HG02571 (cell line): ENCODE measurements at regions not wholly inside any gene's neighbourhood (a gene's known extent, or its start where the extent isn't known, plus 50 kb on each side); places are given as distances from the start of the nearest gene placed in this dataset.

Experiments
- ATAC-seq: cut with Tn5 transposase; IDR thresholded peaks from one replicate; pipeline ENCODE4 v1.9.1; 2021; ENCODE audit warnings: mild to moderate bottlenecking, moderate library complexity; ENCODE audit not compliant: unreplicated experiment

DNA sequence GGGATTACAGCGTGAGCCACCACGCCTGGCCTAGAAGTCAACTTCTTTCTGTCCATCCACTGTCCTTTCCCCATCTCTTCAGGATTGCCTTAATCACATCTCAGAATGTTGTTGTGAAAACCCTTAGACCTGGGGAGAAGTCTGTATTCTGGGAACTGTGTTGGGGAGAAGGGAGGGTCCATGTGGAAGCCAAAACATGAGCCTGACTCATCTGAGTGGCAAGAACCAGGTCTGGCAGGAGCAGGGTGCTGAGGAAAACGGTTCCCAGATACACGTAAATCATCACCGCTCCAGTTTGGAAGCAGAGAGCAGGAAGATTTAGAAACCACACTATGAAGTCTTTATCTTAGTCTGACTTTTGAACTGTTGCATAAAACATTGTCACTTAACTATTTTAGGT is 245.6 kb upstream of the RGS6 start:
- no peak for ATAC-seq

DNA sequence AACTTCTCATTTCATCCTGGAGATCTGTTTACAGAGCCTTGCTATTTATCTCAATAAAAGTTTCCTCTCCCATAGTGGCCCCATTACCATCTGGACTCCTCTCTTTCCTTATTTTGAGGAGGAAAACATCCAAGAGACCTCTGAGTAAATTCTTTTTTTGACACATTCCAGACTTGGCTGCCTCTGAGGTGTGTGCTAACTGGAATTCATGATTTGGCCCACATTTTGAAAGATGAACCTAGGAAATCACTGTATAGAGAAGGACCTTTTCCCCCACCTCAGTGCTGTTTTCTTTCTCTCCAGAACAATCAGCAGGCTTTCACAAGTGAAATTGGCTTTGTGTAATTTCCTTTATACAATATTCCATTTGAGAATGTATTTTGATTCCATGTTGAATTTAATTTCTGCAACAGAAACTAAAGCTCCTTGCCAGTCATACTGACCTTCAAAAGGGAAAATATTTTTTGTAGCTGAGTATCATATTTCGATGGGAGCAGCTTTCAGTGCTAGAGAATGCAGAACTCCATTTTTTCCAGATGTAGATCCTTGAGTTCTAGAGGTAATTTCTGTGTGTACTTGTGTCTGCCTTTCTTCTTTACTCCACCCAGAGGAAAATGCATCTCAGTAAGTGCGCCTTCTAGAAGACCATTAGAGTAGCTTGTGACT is 244.9 kb upstream of the RGS6 start:
- no peak for ATAC-seq

DNA sequence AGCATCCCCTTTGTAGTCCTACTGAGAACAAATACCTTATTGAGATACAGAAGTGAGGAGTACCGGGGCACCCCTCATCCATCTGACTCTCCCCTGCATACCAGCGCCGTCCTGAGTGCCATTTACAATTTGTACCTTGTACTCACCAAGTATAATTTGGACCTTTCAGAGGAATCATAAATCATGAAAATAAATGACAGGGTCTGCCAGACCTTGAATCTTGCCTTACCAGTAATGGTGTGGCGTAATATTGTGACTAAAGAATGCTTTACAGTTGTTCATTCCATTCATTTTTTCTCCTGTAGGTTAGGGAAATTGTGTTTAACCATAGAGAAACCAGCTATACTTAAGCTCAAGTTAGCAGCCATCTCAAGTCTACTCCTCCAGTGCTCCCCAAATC is 243.7 kb upstream of the RGS6 start:
- ATAC-seq = no peak

DNA sequence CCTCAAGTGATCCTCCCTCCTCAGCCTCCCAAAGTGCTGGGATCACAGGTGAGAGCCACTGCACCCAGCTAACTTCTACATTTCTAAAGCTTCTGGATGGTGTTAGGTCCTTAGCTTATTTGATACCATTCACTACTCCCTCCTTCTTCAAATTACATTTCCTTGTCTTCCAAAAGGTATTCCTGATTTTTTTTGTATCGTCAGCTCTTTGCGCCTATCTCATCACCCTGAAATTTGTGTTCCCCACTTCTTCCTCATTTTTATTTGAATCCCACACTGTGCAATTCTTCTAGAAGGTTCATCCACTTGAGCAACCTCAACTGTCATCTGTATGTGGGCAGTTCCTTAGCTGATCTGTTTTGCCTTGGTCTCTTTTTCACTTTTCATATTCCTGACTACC is 241.8 kb upstream of the RGS6 start:
- no peak for ATAC-seq

DNA sequence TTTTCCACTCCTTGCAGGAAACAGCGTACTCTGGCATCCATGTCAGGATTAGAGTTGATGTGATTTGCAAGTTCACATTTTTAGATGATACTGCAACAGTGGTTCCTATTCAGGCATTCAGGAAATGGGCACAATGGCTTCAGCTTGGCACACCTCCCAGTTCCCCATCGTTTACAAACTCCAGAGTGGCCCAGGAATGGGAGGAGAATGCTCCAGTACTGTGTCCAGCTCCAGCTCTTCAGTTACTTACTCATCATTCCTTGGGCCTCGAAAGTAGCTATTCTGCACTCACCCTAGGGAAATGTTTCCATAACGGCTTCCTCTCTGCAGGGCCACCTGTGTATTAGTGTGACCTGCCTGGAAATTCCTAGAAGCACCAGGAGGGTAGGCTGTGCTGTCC is 239.7 kb upstream of the RGS6 start:
- no peak for ATAC-seq

DNA sequence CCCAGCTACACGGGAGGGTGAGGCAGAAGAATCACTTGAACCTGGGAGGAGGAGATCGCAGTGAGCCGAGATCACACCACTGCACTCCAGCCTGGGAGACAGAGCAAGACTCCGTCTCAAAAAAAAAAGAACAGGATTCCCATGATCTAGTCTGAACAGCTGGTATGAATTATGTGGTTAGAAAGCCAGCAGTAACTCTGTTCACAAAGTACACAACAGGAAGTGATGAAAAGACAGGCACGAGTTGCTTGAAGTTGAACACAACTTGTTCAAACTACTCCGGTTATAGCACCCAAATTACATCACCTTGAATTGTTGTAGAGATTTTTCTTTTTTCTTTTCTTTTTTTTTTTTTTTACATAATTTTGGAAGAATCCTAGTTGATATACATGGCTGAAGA is 238.8 kb upstream of the RGS6 start:
- ATAC-seq = no peak

DNA sequence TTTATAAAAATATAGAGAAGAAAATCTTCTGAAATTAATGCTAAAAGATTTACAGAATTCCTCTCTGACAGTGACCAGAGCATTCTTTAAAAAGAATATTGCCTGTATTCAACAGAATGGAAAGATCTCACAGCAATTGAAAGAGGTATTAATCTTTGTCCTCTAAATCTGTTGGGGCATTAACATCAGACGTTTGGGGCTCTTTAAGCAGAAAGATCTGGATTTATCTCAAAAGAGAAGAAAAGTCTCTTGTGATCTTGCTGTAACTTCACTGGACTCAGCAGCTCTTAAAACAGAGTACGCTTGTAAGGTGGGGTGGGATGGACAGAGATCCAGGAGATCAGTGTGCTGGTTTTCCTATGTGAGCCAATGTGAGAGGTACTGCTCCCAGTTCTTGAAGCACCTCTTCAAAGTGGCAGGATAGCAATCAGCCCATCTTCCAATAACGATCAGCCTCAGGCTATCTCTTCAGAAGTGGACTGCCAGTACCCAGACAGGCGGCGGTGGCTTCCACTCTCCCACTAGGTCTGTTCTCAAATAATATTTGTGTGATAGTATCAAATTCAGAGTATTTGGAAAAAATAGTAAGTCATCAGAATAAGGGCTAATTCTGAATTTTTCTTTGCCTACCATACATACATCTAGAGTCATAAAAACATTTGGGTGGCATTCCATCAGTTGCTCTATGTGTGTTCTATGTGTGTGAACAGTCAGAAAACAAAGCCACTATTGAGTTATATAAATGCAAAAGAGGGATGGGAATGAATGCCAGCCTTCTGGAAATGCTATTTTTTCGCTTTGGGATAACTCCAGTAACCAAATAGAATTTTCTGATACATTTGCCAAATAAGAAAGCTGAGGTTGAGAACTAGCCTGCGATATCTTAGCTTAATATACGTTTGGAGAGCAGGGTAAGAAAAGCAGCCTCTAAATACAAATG is 237.4 kb upstream of the RGS6 start:
- no peak for ATAC-seq

DNA sequence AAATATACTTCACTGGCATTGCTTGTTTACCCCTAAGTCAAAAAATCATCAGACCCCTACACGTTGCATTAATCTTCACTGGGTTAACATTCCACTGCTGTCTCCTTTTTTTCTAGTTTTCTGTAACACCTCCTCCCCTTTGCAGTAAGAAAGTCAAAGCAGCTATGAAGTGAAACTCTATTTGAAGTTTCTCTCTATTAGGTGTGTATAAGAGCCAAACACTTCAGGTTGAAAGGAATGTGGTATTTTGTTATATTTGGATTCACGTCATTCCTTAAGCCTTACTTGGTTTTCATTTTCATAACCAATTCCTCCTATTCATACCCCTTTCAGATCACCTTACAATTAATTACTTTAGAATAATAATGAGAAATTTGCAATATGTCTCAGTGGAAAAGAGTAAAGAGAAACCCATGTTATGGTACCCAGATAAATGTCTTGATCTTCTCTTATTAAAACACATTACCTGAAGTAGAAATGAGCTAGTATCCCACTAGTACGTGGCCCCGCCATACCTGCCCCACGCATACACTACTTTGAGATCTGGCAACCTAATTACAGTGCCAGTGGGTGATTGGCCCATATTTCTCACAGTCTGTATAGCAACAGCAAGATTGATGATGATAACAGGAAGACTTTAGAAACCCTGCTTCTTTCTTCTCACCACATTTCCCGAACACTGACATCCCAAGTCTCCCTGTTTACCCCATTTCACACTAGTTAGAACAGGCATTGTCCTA is 236.4 kb upstream of the RGS6 start:
- ATAC-seq = no peak

DNA sequence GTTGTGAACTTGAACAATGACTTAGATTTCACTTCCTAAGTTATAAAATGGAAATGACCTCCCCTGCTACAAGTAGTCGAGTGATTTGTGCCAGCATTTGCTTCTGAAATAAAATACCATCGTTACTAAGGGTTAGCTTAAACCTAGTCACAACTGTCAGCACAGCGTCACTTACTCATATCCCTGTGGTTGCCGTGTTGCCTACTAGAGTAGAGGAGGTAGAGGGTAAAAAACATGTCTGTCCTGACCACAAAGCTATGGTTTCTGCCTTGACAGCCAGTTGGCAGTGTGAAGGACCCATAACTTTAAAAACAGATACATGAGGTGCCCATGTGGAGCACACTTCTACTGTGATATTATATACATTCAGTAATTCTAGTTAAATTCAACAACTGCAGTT is 234.2 kb upstream of the RGS6 start:
- no peak for ATAC-seq

DNA sequence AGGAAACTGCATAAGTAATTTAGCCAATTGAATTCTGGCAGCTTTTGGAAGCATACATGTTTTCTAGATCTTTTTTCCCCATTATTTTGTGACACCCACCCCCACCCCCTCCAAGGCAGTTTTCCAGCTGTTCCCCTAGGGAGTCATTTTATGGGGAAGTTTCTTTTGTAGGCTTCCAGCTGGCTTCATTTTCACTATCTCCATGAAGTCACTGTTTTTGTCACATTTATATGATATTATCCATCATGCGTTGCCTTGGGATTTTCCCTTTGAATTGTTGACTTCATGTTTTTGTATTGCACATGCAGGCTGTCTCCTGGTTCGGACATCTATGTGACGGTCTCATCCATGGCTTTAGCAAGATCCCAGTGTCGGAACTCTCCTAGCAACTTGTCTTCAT is 233.6 kb upstream of the RGS6 start:
- no peak for ATAC-seq

DNA sequence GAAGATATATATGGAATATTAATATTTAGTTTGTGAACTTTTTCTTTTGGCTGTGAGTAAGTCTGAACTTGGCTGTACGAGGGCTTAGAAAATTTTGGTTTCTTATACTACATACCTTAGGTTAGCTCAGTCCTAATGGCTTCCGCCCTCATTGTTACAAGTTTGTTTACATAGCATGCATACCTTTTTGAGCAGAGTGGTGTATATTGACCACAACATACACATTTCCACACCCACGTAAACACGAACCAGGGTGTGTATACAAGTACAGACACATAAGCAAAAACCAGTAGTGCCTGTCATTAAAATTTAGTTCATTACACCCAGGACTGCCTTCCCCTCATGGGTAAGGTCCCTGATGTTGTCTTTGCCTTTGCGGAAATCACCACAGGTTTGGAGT is 230.2 kb upstream of the RGS6 start:
- ATAC-seq = no peak

DNA sequence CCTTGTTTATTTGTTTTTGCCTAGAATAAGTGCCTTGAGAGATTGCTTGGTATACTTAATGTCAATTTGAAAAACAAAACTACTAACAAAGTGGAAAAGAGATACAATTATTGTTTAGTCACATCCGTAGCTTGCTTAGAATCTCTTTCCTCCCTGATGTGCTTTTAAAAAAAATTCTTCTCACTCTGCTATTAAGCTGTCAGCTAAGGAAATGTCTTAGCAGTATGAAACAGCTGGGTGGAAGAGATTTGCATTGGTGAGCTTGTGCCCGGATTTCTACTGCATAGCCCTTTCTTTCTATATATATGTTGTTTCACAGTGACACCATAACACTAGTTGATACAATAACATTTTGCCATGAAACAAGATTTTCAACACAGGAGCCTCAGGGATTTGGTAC is 229.4 kb upstream of the RGS6 start:
- ATAC-seq = no peak

DNA sequence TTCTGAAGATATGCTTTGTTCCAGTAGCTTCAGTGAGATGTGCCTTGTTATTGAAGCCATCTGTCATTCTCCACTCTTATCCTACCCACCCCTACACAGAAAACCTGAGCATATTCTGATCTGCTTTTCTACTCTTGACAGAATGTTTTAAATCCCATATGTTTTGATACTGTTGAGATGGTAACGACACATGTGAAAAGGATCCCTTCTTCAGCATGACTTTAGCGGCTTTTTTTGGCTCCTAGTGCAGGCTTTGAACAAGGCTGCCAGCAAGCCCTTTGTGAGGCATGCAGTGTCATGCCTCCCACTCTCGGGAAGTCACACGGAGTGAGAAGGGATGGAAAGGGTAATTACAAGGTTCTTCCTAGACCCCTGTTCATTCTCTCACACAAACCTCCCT is 228.8 kb upstream of the RGS6 start:
- ATAC-seq = no peak

DNA sequence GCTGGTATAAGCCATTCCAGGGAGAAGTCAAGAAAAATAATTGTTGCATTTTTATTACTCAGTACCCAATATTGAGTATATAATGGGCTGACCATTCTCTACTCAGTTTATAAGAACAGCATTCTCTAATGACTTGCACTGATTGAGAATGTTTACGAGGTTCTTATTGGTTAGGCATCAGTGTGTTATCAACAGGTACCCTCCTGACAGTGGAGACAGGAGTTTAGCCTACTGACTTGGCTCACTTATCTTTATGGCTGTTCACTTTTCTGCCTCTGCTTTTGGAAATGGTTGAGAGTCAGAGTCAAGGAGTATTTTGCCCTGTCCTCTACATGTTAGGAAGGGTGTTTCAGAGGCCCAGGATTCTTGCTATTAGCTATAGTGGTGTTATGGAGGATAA is 228.0 kb upstream of the RGS6 start:
- no peak for ATAC-seq

DNA sequence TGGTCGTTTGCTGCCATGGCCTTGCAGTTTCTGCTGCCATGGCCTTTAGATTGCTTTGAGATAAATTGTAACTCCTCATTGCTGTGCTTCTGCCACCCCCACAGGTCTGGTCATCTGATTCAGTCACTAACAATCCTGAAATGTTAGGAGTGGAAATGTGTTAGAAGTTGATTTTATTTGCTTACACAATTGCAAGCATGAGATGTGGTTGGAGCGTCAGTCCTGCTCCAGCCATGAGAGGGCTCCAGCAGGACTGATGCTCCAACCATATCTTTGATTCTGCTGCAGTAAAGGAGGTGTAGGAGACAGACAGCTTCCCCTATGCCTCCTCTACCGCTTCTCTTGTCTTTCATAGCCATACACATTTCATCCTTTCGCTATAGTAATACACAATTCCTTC is 226.8 kb upstream of the RGS6 start:
- ATAC-seq = no peak

DNA sequence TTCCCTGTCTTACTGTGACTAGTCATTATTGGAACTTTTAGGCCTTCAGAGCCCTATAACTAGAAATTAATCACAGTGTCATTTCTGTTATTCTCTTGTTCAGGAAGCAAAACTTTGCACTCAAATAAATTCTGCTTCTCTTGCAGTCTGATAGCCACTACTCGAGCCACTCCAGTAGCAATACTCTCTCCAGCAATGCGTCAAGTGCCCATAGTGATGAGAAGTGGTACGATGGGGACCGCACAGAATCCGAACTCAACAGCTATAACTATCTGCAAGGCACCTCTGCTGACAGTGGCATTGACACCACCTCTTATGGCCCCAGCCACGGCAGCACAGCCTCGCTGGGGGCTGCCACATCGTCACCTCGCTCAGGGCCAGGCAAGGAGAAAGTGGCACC is 223.2 kb upstream of the RGS6 start:
- ATAC-seq = no peak

DNA sequence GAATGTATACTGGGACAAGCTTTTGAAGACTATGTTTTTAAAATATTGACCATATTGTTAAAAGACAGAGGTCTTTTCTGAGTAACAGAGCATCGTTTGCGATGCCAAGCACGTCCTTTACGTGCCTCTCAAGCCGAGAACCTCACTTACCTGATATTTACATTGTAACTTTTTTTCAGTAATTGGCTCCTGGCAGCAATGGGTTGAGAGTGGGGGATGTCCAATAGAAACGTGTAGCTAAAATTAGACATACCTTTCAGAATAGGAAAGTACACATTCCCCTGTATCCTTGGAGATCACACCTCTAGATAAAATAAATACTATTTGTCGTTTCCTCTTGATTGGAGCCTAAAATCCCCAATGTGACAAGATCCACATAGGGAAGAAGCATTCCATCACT is 222.2 kb upstream of the RGS6 start:
- ATAC-seq = no peak

DNA sequence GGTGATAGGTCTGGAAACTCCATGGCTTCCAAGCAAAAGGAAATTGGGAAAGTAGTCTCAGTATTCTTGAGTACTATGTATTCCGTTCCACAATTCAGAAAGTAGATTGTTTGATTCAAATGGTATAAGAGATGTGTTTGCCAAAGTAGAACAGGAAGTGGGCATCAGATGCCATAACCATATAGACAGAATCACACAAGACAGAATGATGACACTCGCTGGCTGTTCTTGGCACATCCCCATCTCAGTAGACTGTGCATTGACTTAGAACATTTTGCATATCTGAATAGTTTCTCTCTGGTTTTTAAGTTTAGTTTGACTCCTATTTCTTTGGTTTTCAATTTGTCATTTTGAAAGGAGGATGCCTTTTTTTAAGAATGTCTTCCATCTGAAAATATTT is 221.1 kb upstream of the RGS6 start:
- no peak for ATAC-seq

DNA sequence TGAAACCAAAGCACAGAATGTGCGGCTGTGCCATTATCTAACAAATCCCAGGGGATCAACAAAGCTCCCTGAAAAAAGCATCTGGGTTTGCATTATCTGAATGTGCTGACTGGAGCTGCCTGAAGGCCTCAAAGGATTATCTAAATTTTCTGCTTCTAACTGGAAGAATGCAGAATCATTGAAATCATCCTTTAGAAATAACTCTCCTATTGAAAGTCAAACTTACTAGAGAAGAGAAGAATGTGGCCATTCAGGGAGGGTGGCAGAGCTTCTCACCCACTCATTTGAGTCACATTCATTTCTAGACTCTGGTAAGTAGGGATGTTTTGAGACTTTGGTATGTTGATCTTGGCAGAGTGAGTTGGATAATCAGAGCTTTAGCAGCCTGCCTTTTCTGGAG is 220.6 kb upstream of the RGS6 start:
- no peak for ATAC-seq

DNA sequence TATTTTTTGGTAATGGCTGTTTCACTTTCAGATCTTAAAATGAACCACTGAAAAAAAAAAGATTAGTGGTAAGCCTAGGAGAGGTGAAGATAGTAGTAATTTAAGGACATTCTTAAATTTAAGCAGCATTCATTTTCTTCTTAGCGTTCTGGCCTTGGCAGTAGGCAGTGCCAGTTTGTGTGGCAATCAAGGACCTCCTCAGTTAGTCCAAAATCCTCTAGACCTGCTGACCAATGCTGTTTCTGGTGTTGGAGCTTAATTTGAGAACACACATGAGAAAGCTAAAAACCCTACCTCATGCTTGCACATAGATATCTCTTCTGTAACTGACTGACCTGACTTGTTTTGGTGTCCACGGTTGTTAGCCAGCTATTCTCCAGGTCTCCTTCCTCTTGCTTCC is 219.8 kb upstream of the RGS6 start:
- ATAC-seq = no peak

DNA sequence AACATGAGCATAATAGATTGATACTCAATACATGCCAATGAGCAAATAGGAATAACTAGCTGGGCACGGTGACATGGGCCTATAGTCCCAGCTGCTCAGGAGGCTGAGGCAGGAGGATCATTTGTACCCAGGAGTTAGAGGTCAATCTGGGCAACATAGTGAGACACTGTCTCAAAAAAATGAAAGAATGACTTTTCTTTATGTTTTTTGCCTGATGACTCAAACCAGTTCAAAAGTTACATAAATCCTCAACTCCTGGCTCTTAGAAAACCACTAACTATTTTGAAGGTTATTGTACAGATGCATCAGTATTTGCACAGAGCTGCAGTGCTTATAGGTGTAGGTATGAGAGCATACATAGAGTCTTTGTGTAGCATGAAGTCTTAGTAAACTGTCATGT is 219.2 kb upstream of the RGS6 start:
- no peak for ATAC-seq

DNA sequence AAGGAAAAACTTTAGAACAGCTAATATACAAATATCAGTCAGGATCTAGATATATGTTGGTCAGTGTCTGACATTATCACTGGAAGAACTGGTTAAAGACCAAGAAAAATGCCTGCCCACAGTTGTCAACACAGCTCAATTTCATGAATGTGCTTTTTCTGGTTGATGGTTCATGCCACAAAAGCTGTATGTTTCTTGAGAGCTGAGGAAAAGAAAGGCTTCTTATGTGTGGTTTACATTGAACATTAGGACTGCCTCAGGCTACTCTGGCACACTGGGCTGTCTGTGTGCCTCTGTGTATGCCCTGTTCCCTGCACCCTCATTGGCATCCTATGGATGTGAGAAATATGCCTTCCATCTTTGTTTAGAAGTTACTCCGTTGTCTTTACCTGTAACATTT is 218.8 kb upstream of the RGS6 start:
- ATAC-seq = no peak
